ENCODE measurements at regions not wholly inside any gene's neighbourhood (a gene's known extent, or its start where the extent isn't known, plus 50 kb on each side); places are given as distances from the start of the nearest gene placed in this dataset.
"Not testable (repeated sequence)": the region's sequence is repeated elsewhere in the genome, so short reads cannot be mapped to it uniquely, and the experiment has no call there.

- DNase-seq: no peak
These were observed 253.7 kb downstream of the MYCN start for GRCh38 chr2:16194096-16194390.

GRCh38 chr2:16192416-16193216 is 252.3 kb downstream of the MYCN start:
- no peak for DNase-seq

- DNase-seq: no peak
These were observed 251.3 kb downstream of the MYCN start for GRCh38 chr2:16191431-16192200.

GRCh38 chr2:16190446-16191270 is 250.3 kb downstream of the MYCN start:
- no peak for DNase-seq

GRCh38 chr2:16189836-16190160 is 249.4 kb downstream of the MYCN start:
- DNase-seq: no peak

GRCh38 chr2:16189029-16189835 is 248.9 kb downstream of the MYCN start:
- no peak for DNase-seq

- no peak for DNase-seq
These were observed 248.0 kb downstream of the MYCN start for GRCh38 chr2:16188261-16188890.

GRCh38 chr2:16187482-16187817 is 247.1 kb downstream of the MYCN start:
- DNase-seq: no peak

- DNase-seq: no peak
These were observed 246.5 kb downstream of the MYCN start for GRCh38 chr2:16186661-16187481.

GRCh38 chr2:16185801-16186272 is 245.5 kb downstream of the MYCN start:
- no peak for DNase-seq

- DNase-seq: no peak
These were observed 244.8 kb downstream of the MYCN start for GRCh38 chr2:16184945-16185660.

GRCh38 chr2:16184341-16184890 is 244.1 kb downstream of the MYCN start:
- no peak for DNase-seq

GRCh38 chr2:16183345-16183744 is 243.0 kb downstream of the MYCN start:
- DNase-seq: no peak

GRCh38 chr2:16182841-16183240 is 242.5 kb downstream of the MYCN start:
- no peak for DNase-seq

GRCh38 chr2:16182311-16182815 is 242.0 kb downstream of the MYCN start:
- DNase-seq: not testable (repeated sequence)

- no peak for DNase-seq
These were observed 241.4 kb downstream of the MYCN start for GRCh38 chr2:16181741-16182090.

- no peak for DNase-seq
These were observed 240.9 kb downstream of the MYCN start for GRCh38 chr2:16181062-16181740.

GRCh38 chr2:16180631-16181030 is 240.3 kb downstream of the MYCN start:
- DNase-seq: no peak

GRCh38 chr2:16179701-16180416 is 239.5 kb downstream of the MYCN start:
- no peak for DNase-seq
